Fibroblast of the conjunctiva (primary cell): ENCODE measurements at regions not wholly inside any gene's neighbourhood (a gene's known extent, or its start where the extent isn't known, plus 50 kb on each side); places are given as distances from the start of the nearest gene placed in this dataset.
"Not testable (repeated sequence)": the region's sequence is repeated elsewhere in the genome, so short reads cannot be mapped to it uniquely, and the experiment has no call there.

Source experiments
- DNase-seq: peaks from one replicate; pipeline ENCODE4 v3.0.0-alpha.2; 2010; ENCODE audit warnings: low read depth

GRCh38 chr13:21228738-21229137 is 52.3 kb downstream of the MRPL57 start:
- no peak for DNase-seq

GRCh38 chr13:21229241-21230024 is 53.0 kb downstream of the MRPL57 start:
- DNase-seq: no peak

- DNase-seq: no peak
Observed at GRCh38 chr13:21230516-21230915, 54.1 kb downstream of the MRPL57 start.

GRCh38 chr13:21231426-21231940 is 55.0 kb downstream of the MRPL57 start:
- DNase-seq: no peak

GRCh38 chr13:21232196-21232595 is 55.7 kb downstream of the MRPL57 start:
- peak; percentile 62 for DNase-seq

DNA sequence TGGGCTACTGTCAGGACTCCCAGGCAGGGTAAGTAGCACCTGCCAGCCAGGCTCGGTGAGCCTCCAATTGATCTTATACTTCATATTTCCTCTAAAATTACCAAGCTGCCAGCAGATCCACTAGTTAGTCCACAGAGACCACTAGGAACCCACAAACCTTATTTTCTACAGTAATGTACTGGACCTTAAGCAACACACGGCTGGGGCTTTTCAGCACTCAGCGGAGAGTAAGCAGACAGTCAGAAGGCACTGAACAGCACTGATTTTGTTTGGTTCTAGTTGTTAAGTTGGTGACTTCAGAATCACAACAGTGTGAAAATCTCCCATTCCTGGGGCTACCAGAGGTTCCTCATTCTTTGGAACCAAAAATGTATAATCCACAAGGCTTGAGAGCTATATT is 56.1 kb downstream of the MRPL57 start:
- DNase-seq: no peak

- no peak for DNase-seq
Observed at GRCh38 chr13:21233086-21233485, 56.6 kb downstream of the MRPL57 start.

GRCh38 chr13:21234526-21234925 is 58.1 kb downstream of the MRPL57 start:
- no peak for DNase-seq

- no peak for DNase-seq
Observed at GRCh38 chr13:21235174-21235573, 58.7 kb downstream of the MRPL57 start.

DNA sequence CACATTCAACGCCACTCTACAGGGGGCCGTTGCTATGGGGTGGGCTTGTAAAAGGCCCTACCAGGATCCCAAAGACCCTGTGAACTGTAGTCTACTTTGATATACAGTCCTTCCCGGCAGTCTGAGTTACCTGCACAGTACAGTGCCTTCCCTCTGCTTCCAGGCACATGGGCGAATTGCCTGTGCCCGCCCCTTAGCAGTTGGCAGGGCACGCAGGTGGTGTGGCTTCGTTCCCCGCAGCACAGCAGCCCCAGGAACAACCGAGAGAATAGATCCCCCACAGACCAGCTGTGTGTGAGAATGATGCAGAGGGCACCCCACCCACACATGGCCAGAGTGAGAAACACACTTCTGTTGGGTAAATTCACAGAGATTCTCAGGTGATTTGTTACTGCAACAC is 60.6 kb downstream of the MRPL57 start:
- DNase-seq: no peak

- no peak for DNase-seq
Observed at GRCh38 chr13:21238267-21238666, 61.8 kb downstream of the MRPL57 start.

DNA sequence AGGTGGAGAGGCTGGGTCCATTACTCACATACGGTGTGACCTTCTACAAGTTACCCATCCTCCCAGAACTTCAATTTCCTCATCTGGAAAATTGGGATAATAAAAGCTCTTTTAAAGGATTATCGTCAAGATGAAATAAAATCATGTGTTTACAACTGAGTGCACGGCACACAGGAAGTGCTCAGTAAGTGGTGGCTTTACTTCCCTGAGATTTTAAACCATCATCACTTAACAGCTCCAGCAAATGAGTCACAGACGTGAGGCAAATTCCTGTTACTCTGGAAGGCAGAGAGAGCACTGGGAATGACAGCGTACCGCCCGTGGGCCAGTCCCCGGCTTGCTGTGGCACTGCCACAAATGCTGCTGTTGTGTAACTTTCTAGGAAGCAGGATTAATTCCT is 64.1 kb downstream of the MRPL57 start:
- no peak for DNase-seq

DNA sequence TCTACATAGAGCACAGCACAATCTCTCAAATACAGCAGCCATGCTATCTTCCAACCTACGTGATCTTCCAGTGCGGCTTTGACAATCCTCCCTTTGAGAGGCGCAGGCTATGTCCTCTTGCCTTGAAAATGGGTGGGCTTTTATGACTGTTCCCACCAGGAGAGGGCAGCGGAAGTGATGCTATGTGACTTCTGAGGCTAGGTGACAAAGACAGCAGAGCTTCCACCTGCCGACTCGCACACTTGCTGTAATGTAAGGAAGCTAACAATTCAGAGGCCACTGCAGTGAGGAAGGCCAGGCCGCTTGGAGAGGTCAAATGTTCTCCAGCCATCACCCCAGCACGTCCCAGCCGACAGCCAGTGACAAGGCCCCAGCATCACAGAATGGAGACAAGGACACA is 65.8 kb downstream of the MRPL57 start:
- DNase-seq: no peak

- DNase-seq: no peak
Observed at GRCh38 chr13:21243045-21243897, 66.8 kb downstream of the MRPL57 start.

- not testable (repeated sequence) for DNase-seq
Observed at GRCh38 chr13:21243898-21244184, 67.4 kb downstream of the MRPL57 start.

- DNase-seq: no peak
Observed at GRCh38 chr13:21246761-21247452, 70.4 kb downstream of the MRPL57 start.

GRCh38 chr13:21256351-21256761 is 79.9 kb downstream of the MRPL57 start:
- no peak for DNase-seq

- DNase-seq: no peak
Observed at GRCh38 chr13:21256891-21257290, 80.4 kb downstream of the MRPL57 start.

GRCh38 chr13:21259571-21260455 is 83.4 kb downstream of the MRPL57 start:
- DNase-seq: no peak

- DNase-seq: not testable (repeated sequence)
Observed at GRCh38 chr13:21260561-21261290, 84.3 kb downstream of the MRPL57 start.
